ENCODE measurements at regions not wholly inside any gene's neighbourhood (a gene's known extent, or its start where the extent isn't known, plus 50 kb on each side); places are given as distances from the start of the nearest gene placed in this dataset.

DNA sequence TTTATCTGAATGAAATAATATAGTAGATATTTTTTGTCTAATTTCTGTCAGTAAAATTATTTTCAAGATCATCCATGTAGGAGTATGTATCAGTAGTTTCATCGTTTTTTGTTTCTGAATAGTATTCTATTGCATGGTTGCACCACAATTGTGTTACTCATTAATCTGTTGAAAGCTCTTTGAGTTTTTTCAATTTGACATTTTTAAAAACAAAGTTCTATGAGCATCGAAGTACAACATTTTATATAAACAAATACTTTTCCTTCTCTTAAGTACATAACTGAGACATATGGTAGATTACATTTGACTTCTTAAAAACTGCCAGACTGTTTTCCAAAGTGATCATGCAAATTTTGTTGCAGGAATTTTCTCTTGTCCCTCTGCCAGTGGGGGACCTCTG, 1113.1 kb upstream of the CITED2 start:
- H3K4me1 ChIP-seq (ENCODE audit: control insufficient read depth, insufficient read depth, low read length), result no peaks in the 10 kb centered on the region
- no peaks in the 10 kb centered on the region for H3K9me3 ChIP-seq (ENCODE audit: control insufficient read depth, low read length)
- 94% methylated on average over 2 of the region's 2 CpGs; no CpG with 5 or more reads in 1 of the 2 experiments for WGBS, 2 experiments (ENCODE audit: insufficient coverage in 1 of 2, insufficient read length in 1 of 2)
- DNase-seq, result no peak
- H3K9me3 Mint-ChIP-seq, result peaks cover 10% of the 10 kb centered on the region
- no peaks in the 10 kb centered on the region for H3K27me3 Mint-ChIP-seq (ENCODE audit: insufficient read depth)
- H3K9ac ChIP-seq (ENCODE audit: extremely low read depth, low read length, poor library complexity, severe bottlenecking), result no peak overlapping the region
- peaks cover 2% of the 10 kb centered on the region for H3K36me3 Mint-ChIP-seq (ENCODE audit: low read depth)
- peaks cover 8% of the 10 kb centered on the region for H3K4me1 Mint-ChIP-seq
- no peaks in the 10 kb centered on the region for H3K36me3 ChIP-seq (ENCODE audit: control insufficient read depth, insufficient read depth, low read length)
- H3K27ac ChIP-seq (ENCODE audit: low read depth, low read length), result no peak overlapping the region
- no peaks in the 10 kb centered on the region for H3K27me3 ChIP-seq (ENCODE audit: control insufficient read depth, insufficient read depth, low read length, poor library complexity, severe bottlenecking)
- H3K4me3 ChIP-seq (ENCODE audit: low read length), result no peak overlapping the region
- H3K27ac Mint-ChIP-seq, result no peak overlapping the region
- H3K4me3 Mint-ChIP-seq, result no peak overlapping the region
- TF ChIP-seq, protein P1, sequence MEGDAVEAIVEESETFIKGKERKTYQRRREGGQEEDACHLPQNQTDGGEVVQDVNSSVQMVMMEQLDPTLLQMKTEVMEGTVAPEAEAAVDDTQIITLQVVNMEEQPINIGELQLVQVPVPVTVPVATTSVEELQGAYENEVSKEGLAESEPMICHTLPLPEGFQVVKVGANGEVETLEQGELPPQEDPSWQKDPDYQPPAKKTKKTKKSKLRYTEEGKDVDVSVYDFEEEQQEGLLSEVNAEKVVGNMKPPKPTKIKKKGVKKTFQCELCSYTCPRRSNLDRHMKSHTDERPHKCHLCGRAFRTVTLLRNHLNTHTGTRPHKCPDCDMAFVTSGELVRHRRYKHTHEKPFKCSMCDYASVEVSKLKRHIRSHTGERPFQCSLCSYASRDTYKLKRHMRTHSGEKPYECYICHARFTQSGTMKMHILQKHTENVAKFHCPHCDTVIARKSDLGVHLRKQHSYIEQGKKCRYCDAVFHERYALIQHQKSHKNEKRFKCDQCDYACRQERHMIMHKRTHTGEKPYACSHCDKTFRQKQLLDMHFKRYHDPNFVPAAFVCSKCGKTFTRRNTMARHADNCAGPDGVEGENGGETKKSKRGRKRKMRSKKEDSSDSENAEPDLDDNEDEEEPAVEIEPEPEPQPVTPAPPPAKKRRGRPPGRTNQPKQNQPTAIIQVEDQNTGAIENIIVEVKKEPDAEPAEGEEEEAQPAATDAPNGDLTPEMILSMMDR (conservative IDR thresholded peaks at IDR 0.05), result no peak

DNA sequence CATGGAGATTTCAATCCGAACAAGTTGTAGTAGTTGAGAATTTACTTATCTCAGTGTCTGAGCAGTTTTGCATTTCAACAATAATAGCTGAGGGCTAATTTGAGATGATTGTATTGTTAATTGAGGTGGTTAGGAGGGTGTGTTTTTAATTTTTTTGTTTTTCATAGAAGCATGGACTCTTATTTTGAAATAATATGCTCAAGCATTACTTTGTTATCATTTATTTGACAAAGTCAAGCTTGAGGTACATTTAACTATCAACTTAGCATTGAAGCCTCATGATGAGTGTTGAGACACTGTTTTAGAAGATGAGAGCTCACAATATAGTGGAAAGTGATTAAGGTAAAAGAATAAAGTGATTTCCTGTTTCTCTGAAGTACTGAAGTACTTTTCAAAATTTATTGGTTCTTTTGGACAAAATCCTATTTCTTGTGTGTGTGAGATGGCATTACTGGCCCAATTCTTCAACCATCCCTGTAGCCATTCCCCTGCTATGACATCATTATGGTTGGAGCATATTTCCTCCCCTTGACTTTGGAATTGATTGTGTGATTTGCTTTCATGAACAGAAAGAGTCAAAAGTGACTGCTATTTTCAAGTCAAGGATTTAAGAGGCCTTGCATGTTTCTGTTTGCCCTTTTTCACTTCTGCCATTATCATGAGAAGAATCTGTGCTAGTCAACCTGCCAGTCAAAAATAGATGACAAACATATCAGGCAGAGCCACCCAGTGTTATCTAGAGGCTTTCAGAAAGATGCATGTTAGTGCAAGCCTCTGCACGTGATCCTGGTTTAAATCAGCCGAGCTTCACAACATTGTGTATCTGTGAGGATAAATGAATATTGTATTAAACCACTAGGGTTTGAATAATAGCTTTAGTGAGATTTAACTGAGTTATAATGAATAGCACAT, 1112.3 kb upstream of the CITED2 start:
- no peaks in the 10 kb centered on the region for H3K4me1 ChIP-seq (ENCODE audit: control insufficient read depth, insufficient read depth, low read length)
- WGBS, 2 experiments (ENCODE audit: insufficient coverage in 1 of 2, insufficient read length in 1 of 2), result 97 to 100% methylated on average over 3 of the region's 3 CpGs
- no peaks in the 10 kb centered on the region for H3K27me3 ChIP-seq (ENCODE audit: control insufficient read depth, insufficient read depth, low read length, poor library complexity, severe bottlenecking)
- no peak overlapping the region for H3K27ac Mint-ChIP-seq
- peaks cover 10% of the 10 kb centered on the region for H3K9me3 Mint-ChIP-seq
- H3K27me3 Mint-ChIP-seq (ENCODE audit: insufficient read depth), result no peaks in the 10 kb centered on the region
- TF ChIP-seq, protein P1 (conservative IDR thresholded peaks at IDR 0.05), result no peak
- H3K4me3 ChIP-seq (ENCODE audit: low read length), result no peak overlapping the region
- H3K9me3 ChIP-seq (ENCODE audit: control insufficient read depth, low read length), result no peaks in the 10 kb centered on the region
- H3K4me3 Mint-ChIP-seq, result no peak overlapping the region
- no peak for DNase-seq
- peaks cover 8% of the 10 kb centered on the region for H3K4me1 Mint-ChIP-seq
- H3K27ac ChIP-seq (ENCODE audit: low read depth, low read length), result no peak overlapping the region
- no peaks in the 10 kb centered on the region for H3K36me3 ChIP-seq (ENCODE audit: control insufficient read depth, insufficient read depth, low read length)
- H3K36me3 Mint-ChIP-seq (ENCODE audit: low read depth), result peaks cover 2% of the 10 kb centered on the region
- H3K9ac ChIP-seq (ENCODE audit: extremely low read depth, low read length, poor library complexity, severe bottlenecking), result no peak overlapping the region

DNA sequence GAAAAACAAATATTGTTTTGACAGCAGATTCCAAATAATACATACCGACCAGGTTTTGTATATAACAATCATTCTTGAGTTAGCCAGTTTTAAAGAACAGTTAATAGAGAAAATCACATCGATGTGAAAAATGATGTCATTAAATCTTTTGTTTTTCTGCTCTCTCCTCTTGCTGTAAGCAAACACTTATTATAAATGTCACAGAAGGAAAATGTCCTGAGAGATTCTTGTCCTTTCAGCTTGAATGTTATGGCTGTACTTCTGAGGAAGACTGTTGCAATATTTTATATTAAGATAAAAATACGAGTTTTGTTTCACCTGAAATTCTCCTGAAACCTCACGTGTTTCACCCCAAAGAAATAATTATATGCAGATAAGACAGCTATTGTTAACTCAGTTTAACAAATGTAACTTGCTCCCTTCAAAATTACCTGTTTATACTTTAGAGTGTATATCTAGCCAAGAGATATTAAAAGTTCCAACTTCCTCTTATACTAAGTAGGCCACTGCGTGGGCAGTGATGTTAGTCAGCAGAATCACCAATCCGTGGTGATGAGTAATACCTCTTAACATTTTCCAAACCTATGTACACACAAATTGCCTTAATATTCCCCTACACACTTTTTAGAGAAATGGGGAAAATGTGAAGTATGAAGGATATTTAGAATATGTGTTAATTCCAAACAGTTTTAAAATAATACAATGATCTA, 1111.4 kb upstream of the CITED2 start:
- Mint-ChIP-seq H3K4me3 (no peak overlapping the region), H3K27me3 (ENCODE audit: insufficient read depth) (no peaks in the 10 kb centered on the region), H3K4me1 (peaks cover 8% of the 10 kb centered on the region), H3K9me3 (peaks cover 10% of the 10 kb centered on the region), H3K27ac (no peak overlapping the region), H3K36me3 (ENCODE audit: low read depth) (peaks cover 2% of the 10 kb centered on the region)
- H3K4me3 ChIP-seq (ENCODE audit: low read length), result no peak overlapping the region
- TF ChIP-seq, protein P1 (conservative IDR thresholded peaks at IDR 0.05), result no peak
- no peak for DNase-seq
- no peak overlapping the region for H3K27ac ChIP-seq (ENCODE audit: low read depth, low read length)
- WGBS, 2 experiments (ENCODE audit: insufficient coverage in 1 of 2, insufficient read length in 1 of 2), result 92 to 100% methylated on average over 1 to 6 of the region's 6 CpGs
- H3K27me3 ChIP-seq (ENCODE audit: control insufficient read depth, insufficient read depth, low read length, poor library complexity, severe bottlenecking), result no peaks in the 10 kb centered on the region
- no peak overlapping the region for H3K9ac ChIP-seq (ENCODE audit: extremely low read depth, low read length, poor library complexity, severe bottlenecking)
- H3K4me1 ChIP-seq (ENCODE audit: control insufficient read depth, insufficient read depth, low read length), result no peaks in the 10 kb centered on the region
- no peaks in the 10 kb centered on the region for H3K36me3 ChIP-seq (ENCODE audit: control insufficient read depth, insufficient read depth, low read length)
- no peaks in the 10 kb centered on the region for H3K9me3 ChIP-seq (ENCODE audit: control insufficient read depth, low read length)

All from endodermal cell (in vitro differentiated cells).